GM12878 (cell line): ENCODE measurements at regions not wholly inside any gene's neighbourhood (a gene's known extent, or its start where the extent isn't known, plus 50 kb on each side); places are given as distances from the start of the nearest gene placed in this dataset.

Source experiments
- ATAC-seq: fragments of 200-7000 bp; cut with Tn5 transposase; 3 replicates; pipeline ENCODE4 v1.9.1; 2020; ENCODE audit warnings: mild to moderate bottlenecking, moderate library complexity
- BruUV-seq: library from RNA; stranded (reverse); fragments of 400-500 nt; replicated peaks from 2 replicates; lab custom pipeline; 2021; lab: Mats Ljungman, UMichigan
- CTCF ChIA-PET: fragments of 300-600 bp; sonication (Branson Sonifier 250); formaldehyde crosslinking; extraction: SDS; loops from one replicate; lab custom pipeline; 2021; ENCODE audit warnings: inconsistent platforms; lab: Yijun Ruan, JAX
- POLR2A ChIA-PET: fragments of 350-600 bp; formaldehyde crosslinking; extraction: SDS; loops from one replicate; lab custom pipeline; 2021; ENCODE audit warnings: inconsistent platforms; lab: Charles Lee
- RAD21 ChIA-PET: fragments of 300-600 bp; sonication (Branson Sonifier 250); formaldehyde crosslinking; loops from one replicate; lab custom pipeline; 2023; ENCODE audit warnings: antibody characterized with exemption; ENCODE audit not compliant: unreplicated experiment; lab: Charles Lee
- SMC1A ChIA-PET: fragments of 300-600 bp; sonication (Branson Sonifier 250); formaldehyde crosslinking; loops from one replicate; lab custom pipeline; 2023; ENCODE audit not compliant: unreplicated experiment, uncharacterized antibody; lab: Charles Lee
- DNase-seq: peaks from one replicate; pipeline ENCODE4 v3.0.0-alpha.2; 2011; ENCODE audit warnings: low read depth, low spot score
- FAIRE-seq: peaks from 3 replicates; lab custom pipeline; 2011; peaks lifted over from hg19 to GRCh38; lab: Jason Lieb, UNC
- H2AFZ ChIP-seq: 2 replicates; pipeline ENCODE4 v1.6.0; 2011; ENCODE audit warnings: low read depth, low read length, control low read depth; ENCODE audit not compliant: control insufficient read depth
- H3K27ac ChIP-seq: 2 replicates; pipeline ENCODE4 v1.5.1; 2011; ENCODE audit warnings: control low read depth; ENCODE audit not compliant: control insufficient read depth, insufficient read depth
- H3K27me3 ChIP-seq, 2 experiments: replicated peaks in 1 of 2; 2 replicates each; pipeline versions ENCODE4 v1.6.0 to v1.6.1; 2011; ENCODE audit warnings: low read length in 1 of 2; ENCODE audit not compliant: control insufficient read depth in 2 of 2, insufficient read depth in 2 of 2
- H3K36me3 ChIP-seq, 2 experiments: 2 replicates each; pipeline ENCODE4 v1.5.1; 2011; ENCODE audit warnings: low read length in 1 of 2; ENCODE audit not compliant: control insufficient read depth in 2 of 2, insufficient read depth in 2 of 2
- H3K4me1 ChIP-seq: 2 replicates; pipeline ENCODE4 v1.6.1; 2011; ENCODE audit warnings: mild to moderate bottlenecking, low read length, moderate library complexity, mixed read lengths; ENCODE audit not compliant: control insufficient read depth, insufficient read depth
- H3K4me2 ChIP-seq: 2 replicates; pipeline ENCODE4 v1.6.0; 2011; ENCODE audit warnings: control low read depth; ENCODE audit not compliant: control insufficient read depth, insufficient read depth
- H3K4me3 ChIP-seq: fragments of 200-600 bp; sonication (generic); 2 replicates; pipeline ENCODE4 v1.5.1; 2016
- H3K79me2 ChIP-seq: 2 replicates; pipeline ENCODE4 v1.6.0; 2011; ENCODE audit warnings: low read length; ENCODE audit not compliant: control insufficient read depth, insufficient read depth
- H3K9ac ChIP-seq: 2 replicates; pipeline ENCODE4 v1.8.0; 2011; ENCODE audit warnings: low read length, control low read depth, mixed read lengths; ENCODE audit not compliant: control insufficient read depth, insufficient read depth
- H3K9me3 ChIP-seq: replicated peaks from 3 replicates; pipeline ENCODE4 v1.5.1; 2011; ENCODE audit warnings: mild to moderate bottlenecking, low read length; ENCODE audit not compliant: control insufficient read depth, insufficient read depth
- H4K20me1 ChIP-seq: 2 replicates; pipeline ENCODE4 v1.6.0; 2011; ENCODE audit not compliant: control insufficient read depth, insufficient read depth
- ETV6 ChIP-seq, 2 experiments: fragments of 450-650 bp in 1 of 2; IDR thresholded peaks in 1 of 2; conservative IDR thresholded peaks in 1 of 2; 2 replicates each; pipeline ENCODE4 v1.6.1; 2014; ENCODE audit warnings: antibody characterized with exemption in 1 of 2, borderline replicate concordance in 1 of 2, low read depth in 1 of 2, mild to moderate bottlenecking in 1 of 2, moderate library complexity in 1 of 2
- IRF4 ChIP-seq: IDR thresholded peaks from 2 replicates; pipeline ENCODE4 v1.6.1; 2011; ENCODE audit warnings: low read depth, low read length
- NFYA ChIP-seq: IDR thresholded peaks from 2 replicates; pipeline ENCODE4 v1.6.1; 2011; ENCODE audit warnings: low read depth, mild to moderate bottlenecking, low read length, improper control_type of control experiment, borderline replicate concordance
- NFYB ChIP-seq: IDR thresholded peaks from 2 replicates; pipeline ENCODE4 v1.6.1; 2011; ENCODE audit warnings: low read depth, mild to moderate bottlenecking, low read length, improper control_type of control experiment, moderate library complexity; ENCODE audit not compliant: insufficient read depth
- PAX8 ChIP-seq: fragments of 450-650 bp; IDR thresholded peaks from 2 replicates; pipeline ENCODE4 v1.6.1; 2017; ENCODE audit warnings: mild to moderate bottlenecking, moderate library complexity
- PML ChIP-seq: IDR thresholded peaks from 2 replicates; pipeline ENCODE4 v1.6.1; 2012; ENCODE audit warnings: low read length, inconsistent platforms
- ZNF384 ChIP-seq: IDR thresholded peaks from 2 replicates; pipeline ENCODE4 v1.6.1; 2012; ENCODE audit warnings: low read depth, mild to moderate bottlenecking, low read length, improper control_type of control experiment, borderline replicate concordance
- whole genome bisulfite sequencing: methylation state at CpG from one replicate; pipeline ENCODE4 v1.1.6; 2016; ENCODE audit warnings: low lambda C conversion rate; ENCODE audit not compliant: insufficient replicate concordance, insufficient coverage; ENCODE audit errors: missing lambda C conversion rate; 5-methylcytosine and 5-hydroxymethylcytosine counted together
- in situ Hi-C: fragments of 300-500 bp; cut with MboI; formaldehyde crosslinking; loops from 9 replicates; pipeline ENCODE4 v1.14.3; 2018; ENCODE audit warnings: mixed read lengths
- intact Hi-C: fragments of 100-400 bp; cut with micrococcal nuclease; formaldehyde crosslinking; loops from one replicate; pipeline ENCODE4 v1.14.2; 2022; ENCODE audit not compliant: unreplicated experiment
- TF ChIP-seq, protein P1 (sequence below): IDR thresholded peaks from 2 replicates; pipeline ENCODE4 v1.6.1; 2011; ENCODE audit warnings: borderline replicate concordance, low read depth, mild to moderate bottlenecking, moderate library complexity, mixed read lengths, low read length; ENCODE audit not compliant: insufficient read depth; ENCODE audit errors: extremely low read length
- TF ChIP-seq, protein P2 (sequence below): fragments of 450-650 bp; IDR thresholded peaks from 2 replicates; pipeline ENCODE4 v1.6.1; 2017; ENCODE audit warnings: mild to moderate bottlenecking, moderate library complexity
- TF ChIP-seq, protein P3 (sequence below): fragments of 150-350 bp; IDR thresholded peaks from 2 replicates; pipeline ENCODE4 v1.6.1; 2014; ENCODE audit warnings: mild to moderate bottlenecking, low read depth, low read length

DNA sequence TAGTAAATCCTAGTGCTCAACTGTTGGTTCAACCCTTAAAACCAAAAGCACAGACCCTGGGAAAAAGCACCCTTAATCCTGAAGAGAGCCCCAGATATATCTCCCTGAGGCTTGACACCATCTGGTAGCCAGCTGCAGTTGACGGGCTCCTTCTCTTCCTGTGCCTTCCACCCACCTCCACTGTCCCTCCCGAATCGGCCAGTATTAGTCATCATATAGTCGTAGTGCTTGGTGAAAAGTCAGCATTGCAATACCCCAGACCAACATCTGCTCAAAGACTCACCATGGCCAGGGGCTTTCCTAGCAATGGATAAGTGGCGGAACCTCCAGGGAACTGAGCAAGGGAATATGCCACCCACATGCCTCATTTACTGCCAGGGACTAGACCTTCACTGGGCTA, 125.6 kb upstream of the CRBN start (continued):
- no peak for TF ChIP-seq NFYA
- TF ChIP-seq, protein P1, sequence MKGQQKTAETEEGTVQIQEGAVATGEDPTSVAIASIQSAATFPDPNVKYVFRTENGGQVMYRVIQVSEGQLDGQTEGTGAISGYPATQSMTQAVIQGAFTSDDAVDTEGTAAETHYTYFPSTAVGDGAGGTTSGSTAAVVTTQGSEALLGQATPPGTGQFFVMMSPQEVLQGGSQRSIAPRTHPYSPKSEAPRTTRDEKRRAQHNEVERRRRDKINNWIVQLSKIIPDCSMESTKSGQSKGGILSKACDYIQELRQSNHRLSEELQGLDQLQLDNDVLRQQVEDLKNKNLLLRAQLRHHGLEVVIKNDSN: no peak
- no peak for TF ChIP-seq NFYB
- no peak for TF ChIP-seq ETV6 (conservative IDR thresholded peaks at IDR 0.05 in 1 of 2, IDR thresholded peaks at IDR 0.05 in 1 of 2; ENCODE audit: borderline replicate concordance in 1 of 2, low read depth in 1 of 2)

DNA sequence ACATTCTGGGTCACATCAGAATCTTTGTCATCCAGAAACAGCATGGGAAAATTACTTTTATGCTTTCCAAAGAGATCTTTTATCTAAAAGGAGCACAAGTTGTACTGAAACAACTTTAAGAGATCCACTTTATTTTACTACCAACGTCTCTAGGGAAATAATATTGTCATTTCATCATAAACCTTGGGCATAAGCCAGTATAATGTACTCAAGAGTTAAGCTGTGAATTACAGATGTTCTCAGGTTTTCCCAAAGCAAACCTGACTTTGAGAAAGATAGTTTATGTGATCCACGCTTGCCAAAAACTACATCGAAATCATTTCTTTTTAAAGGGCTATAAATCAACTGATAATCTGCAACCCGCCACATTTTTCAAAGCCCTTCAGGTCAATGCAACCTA, 124.1 kb upstream of the CRBN start:
- Histone ChIP-seq H3K27me3 (no peaks in the 10 kb centered on the region), H3K9ac (no peak overlapping the region), H3K9me3 (no peaks in the 10 kb centered on the region), H4K20me1 (no peaks in the 10 kb centered on the region), H3K4me1 (no peaks in the 10 kb centered on the region), H3K36me3 (no peaks in the 10 kb centered on the region), H2AFZ (no peak overlapping the region), H3K4me3 (no peak overlapping the region), H3K27ac (no peak overlapping the region), H3K4me2 (no peak overlapping the region), H3K79me2 (no peaks in the 10 kb centered on the region)
- no peak for TF ChIP-seq IRF4
- no peak for TF ChIP-seq PAX8
- TF ChIP-seq, protein P2, sequence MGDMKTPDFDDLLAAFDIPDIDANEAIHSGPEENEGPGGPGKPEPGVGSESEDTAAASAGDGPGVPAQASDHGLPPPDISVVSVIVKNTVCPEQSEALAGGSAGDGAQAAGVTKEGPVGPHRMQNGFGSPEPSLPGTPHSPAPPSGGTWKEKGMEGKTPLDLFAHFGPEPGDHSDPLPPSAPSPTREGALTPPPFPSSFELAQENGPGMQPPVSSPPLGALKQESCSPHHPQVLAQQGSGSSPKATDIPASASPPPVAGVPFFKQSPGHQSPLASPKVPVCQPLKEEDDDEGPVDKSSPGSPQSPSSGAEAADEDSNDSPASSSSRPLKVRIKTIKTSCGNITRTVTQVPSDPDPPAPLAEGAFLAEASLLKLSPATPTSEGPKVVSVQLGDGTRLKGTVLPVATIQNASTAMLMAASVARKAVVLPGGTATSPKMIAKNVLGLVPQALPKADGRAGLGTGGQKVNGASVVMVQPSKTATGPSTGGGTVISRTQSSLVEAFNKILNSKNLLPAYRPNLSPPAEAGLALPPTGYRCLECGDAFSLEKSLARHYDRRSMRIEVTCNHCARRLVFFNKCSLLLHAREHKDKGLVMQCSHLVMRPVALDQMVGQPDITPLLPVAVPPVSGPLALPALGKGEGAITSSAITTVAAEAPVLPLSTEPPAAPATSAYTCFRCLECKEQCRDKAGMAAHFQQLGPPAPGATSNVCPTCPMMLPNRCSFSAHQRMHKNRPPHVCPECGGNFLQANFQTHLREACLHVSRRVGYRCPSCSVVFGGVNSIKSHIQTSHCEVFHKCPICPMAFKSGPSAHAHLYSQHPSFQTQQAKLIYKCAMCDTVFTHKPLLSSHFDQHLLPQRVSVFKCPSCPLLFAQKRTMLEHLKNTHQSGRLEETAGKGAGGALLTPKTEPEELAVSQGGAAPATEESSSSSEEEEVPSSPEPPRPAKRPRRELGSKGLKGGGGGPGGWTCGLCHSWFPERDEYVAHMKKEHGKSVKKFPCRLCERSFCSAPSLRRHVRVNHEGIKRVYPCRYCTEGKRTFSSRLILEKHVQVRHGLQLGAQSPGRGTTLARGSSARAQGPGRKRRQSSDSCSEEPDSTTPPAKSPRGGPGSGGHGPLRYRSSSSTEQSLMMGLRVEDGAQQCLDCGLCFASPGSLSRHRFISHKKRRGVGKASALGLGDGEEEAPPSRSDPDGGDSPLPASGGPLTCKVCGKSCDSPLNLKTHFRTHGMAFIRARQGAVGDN: no peak
- no peak for TF ChIP-seq PML
- TF ChIP-seq ZNF384: no peak
- TF ChIP-seq, protein P3, sequence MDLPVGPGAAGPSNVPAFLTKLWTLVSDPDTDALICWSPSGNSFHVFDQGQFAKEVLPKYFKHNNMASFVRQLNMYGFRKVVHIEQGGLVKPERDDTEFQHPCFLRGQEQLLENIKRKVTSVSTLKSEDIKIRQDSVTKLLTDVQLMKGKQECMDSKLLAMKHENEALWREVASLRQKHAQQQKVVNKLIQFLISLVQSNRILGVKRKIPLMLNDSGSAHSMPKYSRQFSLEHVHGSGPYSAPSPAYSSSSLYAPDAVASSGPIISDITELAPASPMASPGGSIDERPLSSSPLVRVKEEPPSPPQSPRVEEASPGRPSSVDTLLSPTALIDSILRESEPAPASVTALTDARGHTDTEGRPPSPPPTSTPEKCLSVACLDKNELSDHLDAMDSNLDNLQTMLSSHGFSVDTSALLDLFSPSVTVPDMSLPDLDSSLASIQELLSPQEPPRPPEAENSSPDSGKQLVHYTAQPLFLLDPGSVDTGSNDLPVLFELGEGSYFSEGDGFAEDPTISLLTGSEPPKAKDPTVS: no peak
- RAD21 ChIA-PET: no interaction called here
- CTCF ChIA-PET: no interaction called here
- POLR2A ChIA-PET: no interaction called here
- ATAC-seq: no peak
- SMC1A ChIA-PET: no interaction called here
- WGBS: 1% methylated on average over 4 of the region's 4 CpGs
- no TSS peak for BruUV-seq
- intact Hi-C loops: no loop called here
- FAIRE-seq: no peak
- in situ Hi-C loops: no loop called here
- no peak for DNase-seq
